ENCODE measurements at regions not wholly inside any gene's neighbourhood (a gene's known extent, or its start where the extent isn't known, plus 50 kb on each side); places are given as distances from the start of the nearest gene placed in this dataset.
A peak's percentile ranks its signal among the peaks of the same experiment; 100 is the strongest.

- H3K4me1 Mint-ChIP-seq: no peaks in the 10 kb centered on the region; the same call in 2 of the 3 replicates
- Histone ChIP-seq H3K4me3 (no peak overlapping the region), H3K9me2 (ENCODE audit: insufficient read depth) (no peaks in the 10 kb centered on the region), H4K20me1 (replicated peaks; ENCODE audit: insufficient read depth) (no peaks in the 10 kb centered on the region), H3K79me2 (replicated peaks; ENCODE audit: insufficient read depth) (no peaks in the 10 kb centered on the region), H3K27me3 (ENCODE audit: insufficient read depth) (no peaks in the 10 kb centered on the region), H3K27ac (ENCODE audit: low read depth) (no peak overlapping the region), H3K4me2 (no peak overlapping the region), H3F3A (replicated peaks; ENCODE audit: low read depth) (no peaks in the 10 kb centered on the region), H3K4me1 (ENCODE audit: insufficient read depth) (no peaks in the 10 kb centered on the region; the same call in 1 of the 2 replicates), H3K36me3 (ENCODE audit: insufficient read depth) (no peaks in the 10 kb centered on the region), H2AFZ (peak overlapping the region; percentile 90; the same call in 1 of the 2 replicates)
- DNase-seq (ENCODE audit: low spot score) (no peak), ATAC-seq (no peak)
- peaks cover 2% of the 10 kb centered on the region for H3K27me3 Mint-ChIP-seq (ENCODE audit: insufficient read depth, low read depth, poor library complexity)
- no peak overlapping the region for H3K27ac Mint-ChIP-seq
- H3K36me3 Mint-ChIP-seq (ENCODE audit: low read depth): no peaks in the 10 kb centered on the region
- no peak for TF ChIP-seq EZH2 (IDR thresholded peaks at IDR 0.05; ENCODE audit: low read depth, unreplicated experiment)
- TF ChIP-seq NANOG (IDR thresholded peaks at IDR 0.05; ENCODE audit: borderline replicate concordance): no peak
- TF ChIP-seq ZNF114 (CRISPR knock-in tag; IDR thresholded peaks at IDR 0.05): no peak
- no peak for TF ChIP-seq ETS1 (IDR thresholded peaks at IDR 0.05)
- no peak for TF ChIP-seq JUNB (IDR thresholded peaks at IDR 0.05; ENCODE audit: unreplicated experiment)
- TF ChIP-seq ZNF462 (CRISPR knock-in tag; IDR thresholded peaks at IDR 0.05): no peak
- no peak for TF ChIP-seq REST (IDR thresholded peaks at IDR 0.05; ENCODE audit: unreplicated experiment)
- TF ChIP-seq POLR2AphosphoS5 (IDR thresholded peaks at IDR 0.05; ENCODE audit: low read depth): no peak
- TF ChIP-seq ZNF331 (CRISPR knock-in tag; IDR thresholded peaks at IDR 0.05; ENCODE audit: low read depth): no peak
- no peak for TF ChIP-seq CREB1 (CRISPR knock-in tag; IDR thresholded peaks at IDR 0.05; ENCODE audit: low read depth)
- TF ChIP-seq STAT1 (IDR thresholded peaks at IDR 0.05; ENCODE audit: unreplicated experiment): no peak
- no peak for TF ChIP-seq CTCF (conservative IDR thresholded peaks at IDR 0.05; ENCODE audit: low read depth in 2 of 2)
- TF ChIP-seq EZH2phosphoT487 (IDR thresholded peaks at IDR 0.05; ENCODE audit: unreplicated experiment): no peak
- no peaks in the 10 kb centered on the region for H3K9me3 Mint-ChIP-seq
- no peak overlapping the region for H3K4me3 Mint-ChIP-seq
These were observed 263.6 kb downstream of the SS18 start for GRCh38 chr18:25826823-25827222.

Measured in GM23338 (cell line).